AG04449 (cell line): ENCODE measurements at regions not wholly inside any gene's neighbourhood (a gene's known extent, or its start where the extent isn't known, plus 50 kb on each side); places are given as distances from the start of the nearest gene placed in this dataset.

Source experiments
- CTCF ChIA-PET: fragments of 350-600 bp; formaldehyde crosslinking; extraction: SDS; loops from one replicate; lab custom pipeline; 2021; ENCODE audit warnings: antibody characterized with exemption; lab: Yijun Ruan, JAX
- POLR2A ChIA-PET: fragments of 400-600, 350-600 bp; formaldehyde crosslinking; extraction: SDS; loops from one replicate; lab custom pipeline; 2020; ENCODE audit warnings: antibody characterized with exemption, inconsistent platforms; lab: Yijun Ruan, JAX
- DNase-seq: peaks from one replicate; pipeline ENCODE4 v3.0.0-alpha.2; 2010; ENCODE audit warnings: low read depth, low spot score
- H3K4me3 ChIP-seq: 2 replicates; pipeline ENCODE4 v1.5.1; 2011; ENCODE audit warnings: low read depth, mild to moderate bottlenecking, control low read depth, low read length
- TF ChIP-seq, protein P1 (sequence below): IDR thresholded peaks from one replicate; pipeline ENCODE4 v1.5.1; 2011; ENCODE audit warnings: mild to moderate bottlenecking, moderate library complexity, low read length, control low read depth, inconsistent platforms; ENCODE audit not compliant: insufficient read depth; ENCODE audit errors: missing control alignments

- no peak overlapping the region for H3K4me3 ChIP-seq
- TF ChIP-seq, protein P1, sequence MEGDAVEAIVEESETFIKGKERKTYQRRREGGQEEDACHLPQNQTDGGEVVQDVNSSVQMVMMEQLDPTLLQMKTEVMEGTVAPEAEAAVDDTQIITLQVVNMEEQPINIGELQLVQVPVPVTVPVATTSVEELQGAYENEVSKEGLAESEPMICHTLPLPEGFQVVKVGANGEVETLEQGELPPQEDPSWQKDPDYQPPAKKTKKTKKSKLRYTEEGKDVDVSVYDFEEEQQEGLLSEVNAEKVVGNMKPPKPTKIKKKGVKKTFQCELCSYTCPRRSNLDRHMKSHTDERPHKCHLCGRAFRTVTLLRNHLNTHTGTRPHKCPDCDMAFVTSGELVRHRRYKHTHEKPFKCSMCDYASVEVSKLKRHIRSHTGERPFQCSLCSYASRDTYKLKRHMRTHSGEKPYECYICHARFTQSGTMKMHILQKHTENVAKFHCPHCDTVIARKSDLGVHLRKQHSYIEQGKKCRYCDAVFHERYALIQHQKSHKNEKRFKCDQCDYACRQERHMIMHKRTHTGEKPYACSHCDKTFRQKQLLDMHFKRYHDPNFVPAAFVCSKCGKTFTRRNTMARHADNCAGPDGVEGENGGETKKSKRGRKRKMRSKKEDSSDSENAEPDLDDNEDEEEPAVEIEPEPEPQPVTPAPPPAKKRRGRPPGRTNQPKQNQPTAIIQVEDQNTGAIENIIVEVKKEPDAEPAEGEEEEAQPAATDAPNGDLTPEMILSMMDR = no peak
- ChIA-PET CTCF (no interaction called here), POLR2A (no interaction called here)
- no peak for DNase-seq
These were observed 162.1 kb downstream of the ZIC5 start for GRCh38 chr13:99809496-99809895.

- POLR2A ChIA-PET = no interaction called here
- TF ChIP-seq, protein P1 = no peak
- CTCF ChIA-PET = no interaction called here
- H3K4me3 ChIP-seq = no peak overlapping the region
- no peak for DNase-seq
These were observed 162.8 kb downstream of the ZIC5 start for GRCh38 chr13:99808786-99809185.

- H3K4me3 ChIP-seq = no peak overlapping the region
- ChIA-PET POLR2A (no interaction called here), CTCF (no interaction called here)
- TF ChIP-seq, protein P1 = no peak
- DNase-seq = no peak
These were observed 164.9 kb downstream of the ZIC5 start for GRCh38 chr13:99806671-99807070.

GRCh38 chr13:99805361-99805760 is 166.2 kb downstream of the ZIC5 start:
- H3K4me3 ChIP-seq = no peak overlapping the region
- DNase-seq = no peak
- ChIA-PET POLR2A (no interaction called here), CTCF (no interaction called here)
- TF ChIP-seq, protein P1 = no peak

DNA sequence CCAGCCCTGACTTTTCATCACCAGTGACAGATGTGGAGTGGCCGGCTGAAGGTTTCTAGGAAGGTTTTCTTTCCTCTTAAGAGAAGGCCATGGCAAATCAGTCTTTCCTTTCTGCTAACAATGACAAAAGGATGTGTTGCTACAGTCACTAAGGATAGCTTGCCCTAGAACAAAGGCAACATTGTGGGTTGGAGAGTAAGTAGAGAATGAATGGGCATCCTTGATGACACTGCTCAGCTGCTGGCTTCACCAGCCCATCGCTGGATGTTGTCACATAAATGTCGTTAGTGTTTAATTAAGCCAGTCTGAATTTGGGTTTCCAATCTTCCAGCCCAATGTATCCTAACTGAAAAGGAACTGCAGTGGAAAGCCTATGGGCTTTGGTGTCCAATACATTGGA is 168.4 kb downstream of the ZIC5 start:
- TF ChIP-seq, protein P1 = no peak
- H3K4me3 ChIP-seq = no peak overlapping the region
- ChIA-PET POLR2A (no interaction called here), CTCF (no interaction called here)
- no peak for DNase-seq

DNA sequence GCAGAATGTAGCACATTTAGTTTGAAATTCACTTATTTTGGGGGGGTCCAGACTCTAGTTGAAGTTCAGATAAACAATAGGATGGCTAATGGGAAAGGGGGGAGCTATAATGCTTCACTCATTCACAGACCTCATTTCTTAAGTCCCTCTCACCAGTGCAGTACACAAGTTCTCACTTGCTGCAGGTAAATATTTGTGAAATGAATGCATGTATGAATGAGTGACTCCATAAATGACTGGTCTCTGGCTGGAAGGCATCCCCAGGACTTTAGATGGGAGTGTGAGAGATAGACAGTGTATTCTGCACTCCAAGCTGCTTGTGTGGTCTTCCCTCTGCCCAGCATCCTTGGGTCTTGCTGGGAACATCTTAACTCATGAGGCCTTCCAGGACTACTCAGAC is 169.2 kb downstream of the ZIC5 start:
- no peak overlapping the region for H3K4me3 ChIP-seq
- ChIA-PET CTCF (no interaction called here), POLR2A (no interaction called here)
- TF ChIP-seq, protein P1 = no peak
- DNase-seq = no peak

GRCh38 chr13:99800951-99801350 is 170.6 kb downstream of the ZIC5 start:
- ChIA-PET CTCF (interaction anchor here (0.6 kb wide), 1 partner anchor 144 kb away, joined by 3 read pairs; no protein-coding TSS in a partner anchor), POLR2A (no interaction called here)
- DNase-seq = no peak
- TF ChIP-seq, protein P1 = no peak
- H3K4me3 ChIP-seq = no peak overlapping the region
